ENCODE measurements at regions not wholly inside any gene's neighbourhood (a gene's known extent, or its start where the extent isn't known, plus 50 kb on each side); places are given as distances from the start of the nearest gene placed in this dataset.
A peak's percentile ranks its signal among the peaks of the same experiment; 100 is the strongest.

- no peak for TF ChIP-seq POLR2A (IDR thresholded peaks at IDR 0.05)
- TF ChIP-seq CTCF (IDR thresholded peaks at IDR 0.05): no peak
- Histone ChIP-seq H3K27ac (no peak overlapping the region), H3K4me1 (no peaks in the 10 kb centered on the region), H3K4me3 (no peak overlapping the region), H3K27me3 (no peaks in the 10 kb centered on the region), H3K36me3 (ENCODE audit: low read depth, missing control alignments) (no peaks in the 10 kb centered on the region), H3K9me3 (no peaks in the 10 kb centered on the region)
- WGBS, 2 donors: 21 to 40% methylated on average over 1 of the region's 1 CpG
- intact Hi-C loops (cut with DNase I; ENCODE audit: low total_unique reads): no loop called here
- DNase-seq: no peak
Measured at GRCh38 chr21:34235514-34235913, 128.3 kb upstream of the KCNE2 start.

- no peak overlapping the region for H3K27ac ChIP-seq
- 87% methylated on average over 2 of the region's 2 CpGs for WGBS, 2 donors
- DNase-seq: no peak
- intact Hi-C loops (cut with DNase I; ENCODE audit: low total_unique reads): no loop called here
- no peaks in the 10 kb centered on the region for H3K36me3 ChIP-seq (ENCODE audit: low read depth, missing control alignments)
- TF ChIP-seq POLR2A (IDR thresholded peaks at IDR 0.05) (no peak), CTCF (IDR thresholded peaks at IDR 0.05) (no peak)
- H3K27me3 ChIP-seq: no peaks in the 10 kb centered on the region
- H3K4me3 ChIP-seq: no peak overlapping the region
- H3K9me3 ChIP-seq: no peaks in the 10 kb centered on the region
- no peaks in the 10 kb centered on the region for H3K4me1 ChIP-seq
Measured at GRCh38 chr21:34242973-34243372, 120.8 kb upstream of the KCNE2 start.

GRCh38 chr21:34243562-34243961 is 120.2 kb upstream of the KCNE2 start:
- DNase-seq: peak; percentile 52

GRCh38 chr21:34252751-34253150 is 111.1 kb upstream of the KCNE2 start:
- WGBS, 2 donors: 90 to 97% methylated on average over 2 of the region's 2 CpGs

More at GRCh38 chr21:34243562-34243961, 120.2 kb upstream of the KCNE2 start:
- H3K36me3 ChIP-seq (ENCODE audit: low read depth, missing control alignments): no peaks in the 10 kb centered on the region
- H3K27me3 ChIP-seq: no peaks in the 10 kb centered on the region
- H3K9me3 ChIP-seq: no peaks in the 10 kb centered on the region
- H3K4me3 ChIP-seq: no peak overlapping the region
- 96 to 100% methylated on average over 1 of the region's 1 CpG for WGBS, 2 donors
- no peak overlapping the region for H3K27ac ChIP-seq
- no peaks in the 10 kb centered on the region for H3K4me1 ChIP-seq
- TF ChIP-seq POLR2A (IDR thresholded peaks at IDR 0.05): no peak
- peak in 2 of 3 experiments; percentile 17 to 25 for TF ChIP-seq CTCF (IDR thresholded peaks at IDR 0.05)
- intact Hi-C loops (cut with DNase I; ENCODE audit: low total_unique reads): no loop called here

More at GRCh38 chr21:34252751-34253150, 111.1 kb upstream of the KCNE2 start:
- intact Hi-C loops (cut with DNase I; ENCODE audit: low total_unique reads): no loop called here
- H3K27me3 ChIP-seq: no peaks in the 10 kb centered on the region
- no peak overlapping the region for H3K27ac ChIP-seq
- H3K9me3 ChIP-seq: no peaks in the 10 kb centered on the region
- TF ChIP-seq CTCF (IDR thresholded peaks at IDR 0.05) (no peak), POLR2A (IDR thresholded peaks at IDR 0.05) (no peak)
- no peak overlapping the region for H3K4me3 ChIP-seq
- DNase-seq: no peak
- no peaks in the 10 kb centered on the region for H3K36me3 ChIP-seq (ENCODE audit: low read depth, missing control alignments)
- no peaks in the 10 kb centered on the region for H3K4me1 ChIP-seq
